Omental fat pad (tissue), 3 donors: ENCODE measurements at regions not wholly inside any gene's neighbourhood (a gene's known extent, or its start where the extent isn't known, plus 50 kb on each side); places are given as distances from the start of the nearest gene placed in this dataset.

Experiments used
- ATAC-seq: fragments of 150-250 bp; one replicate; pipeline ENCODE4 v1.9.1; 2016; ENCODE audit warnings: mild to moderate bottlenecking, moderate library complexity; ENCODE audit not compliant: low FRiP score
- DNase-seq: peaks from one replicate; pipeline ENCODE4 v3.0.0-alpha.2; 2019; ENCODE audit warnings: low spot score
- CTCF ChIP-seq, 3 donors: fragments of 450-650 bp; IDR thresholded peaks; one replicate each; pipeline ENCODE4 v1.5.1; 2016 to 2017; ENCODE audit warnings: antibody characterized with exemption in 3 of 3, mild to moderate bottlenecking in 3 of 3, moderate library complexity in 2 of 3

DNA sequence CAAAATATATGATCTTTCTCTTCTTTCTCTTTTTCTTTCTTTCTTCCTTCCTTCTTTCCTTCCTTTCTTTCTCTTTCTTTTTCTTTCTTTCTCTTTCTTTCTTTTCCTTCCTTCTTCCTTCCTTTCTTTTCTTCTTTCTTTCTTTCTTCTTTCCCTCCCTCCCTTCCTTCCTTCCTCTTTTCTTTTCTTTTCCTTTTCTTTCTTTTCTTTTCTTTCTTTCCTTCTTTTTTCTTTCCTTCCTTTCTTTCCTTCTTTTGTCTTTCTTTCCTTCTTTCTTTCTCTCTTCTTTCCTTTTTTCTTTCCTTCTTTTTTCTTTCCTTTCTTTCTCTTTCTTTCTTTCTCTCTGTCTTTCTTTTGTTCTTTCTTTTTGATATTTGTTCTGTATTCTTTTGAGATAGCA lies 1356.0 kb upstream of the SEL1L start:
- ATAC-seq (no peak), DNase-seq (no peak)
- no peak for TF ChIP-seq CTCF (IDR thresholded peaks at IDR 0.05)

DNA sequence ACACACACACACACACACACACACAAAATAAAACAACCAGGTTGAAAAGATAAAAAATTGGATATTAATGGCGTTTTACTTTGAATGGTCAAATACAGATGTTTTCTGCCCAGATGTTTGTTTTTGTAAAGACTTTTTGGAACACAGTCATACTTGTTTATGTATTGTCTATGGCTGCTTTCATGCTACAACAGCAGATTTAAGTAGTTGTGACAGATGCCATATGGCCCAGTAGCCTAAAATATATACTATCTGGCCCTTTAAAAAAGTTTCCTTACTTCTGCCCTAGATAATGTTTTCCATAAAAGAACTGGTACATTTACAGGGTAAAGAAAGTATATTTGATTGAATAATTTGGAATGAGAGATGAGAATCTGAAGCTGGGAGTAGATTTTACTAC lies 1362.8 kb upstream of the SEL1L start:
- DNase-seq: no peak

GRCh38 chr14:82897469-82898308 lies 1364.0 kb upstream of the SEL1L start:
- no peak for ATAC-seq
- no peak for DNase-seq
- TF ChIP-seq CTCF (IDR thresholded peaks at IDR 0.05): no peak

More for the DNA sequence above, 1362.8 kb upstream of the SEL1L start:
- no peak for TF ChIP-seq CTCF (IDR thresholded peaks at IDR 0.05)
- ATAC-seq: no peak

- no peak for TF ChIP-seq CTCF (IDR thresholded peaks at IDR 0.05)
- DNase-seq: no peak
- ATAC-seq: no peak
Observed at GRCh38 chr14:82905762-82906161, 1372.1 kb upstream of the SEL1L start.

DNA sequence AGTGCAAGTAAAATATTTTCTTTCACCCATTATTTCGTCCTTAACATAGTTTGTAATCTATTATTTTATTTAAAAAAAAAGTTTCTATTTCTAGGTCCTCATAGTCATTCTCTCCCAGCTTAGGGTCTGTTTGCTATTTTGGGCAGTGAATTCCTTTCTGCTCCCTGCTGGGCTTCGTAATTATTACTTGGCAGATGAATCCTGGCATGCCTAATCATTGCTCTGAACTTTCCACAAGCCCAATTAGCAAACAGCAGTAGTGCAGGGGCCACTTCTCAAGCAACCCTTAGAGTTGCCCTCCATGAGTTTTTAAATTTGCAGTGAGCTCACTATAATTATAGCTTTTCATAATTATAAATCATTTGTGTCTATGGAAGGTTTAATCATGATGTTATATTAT lies 1378.3 kb upstream of the SEL1L start:
- DNase-seq: no peak
- no peak for TF ChIP-seq CTCF (IDR thresholded peaks at IDR 0.05)
- no peak for ATAC-seq

DNA sequence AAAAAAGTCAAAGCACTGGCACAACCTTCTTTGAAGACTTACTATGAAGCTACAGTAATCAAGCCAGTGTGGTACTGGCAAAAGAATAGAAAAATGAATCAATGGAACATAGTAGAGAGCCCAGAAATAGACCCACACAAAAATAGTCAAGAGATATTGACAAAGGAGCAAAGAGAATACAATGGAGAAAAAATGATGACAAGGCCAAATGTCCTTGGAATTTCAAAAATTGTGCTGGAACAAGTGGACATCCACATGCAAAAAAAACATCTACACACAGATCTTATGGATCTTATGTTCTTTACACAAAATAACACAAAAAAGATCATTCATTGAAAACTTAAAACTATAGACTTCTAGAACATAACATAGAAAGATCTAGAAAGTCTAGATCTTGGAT lies 1379.7 kb upstream of the SEL1L start:
- TF ChIP-seq CTCF (IDR thresholded peaks at IDR 0.05): no peak
- no peak for DNase-seq
- ATAC-seq: no peak

DNA sequence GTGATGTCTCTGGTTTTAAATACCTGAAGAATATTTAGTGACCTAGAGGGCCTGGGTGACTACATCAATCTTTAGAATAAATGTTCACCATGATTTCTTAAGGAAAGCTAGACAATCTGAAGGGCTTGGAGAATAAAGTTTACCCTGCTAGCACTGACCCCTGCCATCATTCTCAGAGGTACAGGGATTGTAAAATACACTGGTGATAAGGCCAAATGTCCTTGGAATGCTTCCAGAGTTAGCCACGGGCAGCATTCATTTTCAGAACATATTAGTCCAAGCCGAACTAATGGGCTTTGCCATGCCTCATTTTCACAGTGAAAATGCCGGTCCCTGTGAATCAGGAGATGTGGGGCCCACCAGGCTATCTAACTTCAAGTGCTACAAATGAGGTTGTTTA lies 1381.7 kb upstream of the SEL1L start:
- DNase-seq: no peak
- ATAC-seq: no peak
- no peak for TF ChIP-seq CTCF (IDR thresholded peaks at IDR 0.05)
